Kidney capillary endothelial cell (primary cell): ENCODE measurements at regions not wholly inside any gene's neighbourhood (a gene's known extent, or its start where the extent isn't known, plus 50 kb on each side); places are given as distances from the start of the nearest gene placed in this dataset.
"Not testable (repeated sequence)": the region's sequence is repeated elsewhere in the genome, so short reads cannot be mapped to it uniquely, and the experiment has no call there.

Experiments used
- DNase-seq: peaks from one replicate; pipeline ENCODE4 v3.0.0-alpha.2; 2018; ENCODE audit warnings: low spot score

- DNase-seq = not testable (repeated sequence)
These were observed 383.1 kb upstream of the EMCN start for GRCh38 chr4:100900945-100901344.

- no peak for DNase-seq
These were observed 382.3 kb upstream of the EMCN start for GRCh38 chr4:100900134-100900533.

- DNase-seq = no peak
These were observed 381.0 kb upstream of the EMCN start for GRCh38 chr4:100898844-100899243.

GRCh38 chr4:100895556-100896197, 377.9 kb upstream of the EMCN start:
- DNase-seq = no peak

GRCh38 chr4:100894339-100894870, 376.6 kb upstream of the EMCN start:
- DNase-seq = no peak

GRCh38 chr4:100891808-100892207, 374.0 kb upstream of the EMCN start:
- DNase-seq = no peak

- no peak for DNase-seq
These were observed 372.1 kb upstream of the EMCN start for GRCh38 chr4:100889898-100890297.

- DNase-seq = no peak
These were observed 371.6 kb upstream of the EMCN start for GRCh38 chr4:100889401-100889800.

GRCh38 chr4:100882661-100883060, 364.8 kb upstream of the EMCN start:
- no peak for DNase-seq

- no peak for DNase-seq
These were observed 363.5 kb upstream of the EMCN start for GRCh38 chr4:100881283-100881682.

- DNase-seq = no peak
These were observed 362.2 kb upstream of the EMCN start for GRCh38 chr4:100880011-100880410.

- DNase-seq = no peak
These were observed 361.6 kb upstream of the EMCN start for GRCh38 chr4:100879471-100879870.

GRCh38 chr4:100876546-100876945, 358.7 kb upstream of the EMCN start:
- no peak for DNase-seq

- DNase-seq = no peak
These were observed 357.7 kb upstream of the EMCN start for GRCh38 chr4:100875296-100876068.

GRCh38 chr4:100872811-100873210, 355.0 kb upstream of the EMCN start:
- DNase-seq = no peak

- no peak for DNase-seq
These were observed 353.3 kb upstream of the EMCN start for GRCh38 chr4:100870940-100871772.

- DNase-seq = no peak
These were observed 351.5 kb upstream of the EMCN start for GRCh38 chr4:100869276-100869675.

GRCh38 chr4:100868281-100868680, 350.5 kb upstream of the EMCN start:
- not testable (repeated sequence) for DNase-seq

GRCh38 chr4:100852326-100852725, 334.5 kb upstream of the EMCN start:
- no peak for DNase-seq

GRCh38 chr4:100849319-100849718, 331.5 kb upstream of the EMCN start:
- DNase-seq = no peak

- DNase-seq = no peak
These were observed 331.0 kb upstream of the EMCN start for GRCh38 chr4:100848841-100849240.

- no peak for DNase-seq
These were observed 326.1 kb upstream of the EMCN start for GRCh38 chr4:100843910-100844309.

GRCh38 chr4:100842856-100843255, 325.0 kb upstream of the EMCN start:
- DNase-seq = no peak
